B cell (primary cell): ENCODE measurements at regions not wholly inside any gene's neighbourhood (a gene's known extent, or its start where the extent isn't known, plus 50 kb on each side); places are given as distances from the start of the nearest gene placed in this dataset.

ENCODE experiments used
- ATAC-seq: fragments of 200-7000 bp; cut with Tn5 transposase; one replicate; pipeline ENCODE4 v1.10.0; 2021; ENCODE audit warnings: low read depth, mild to moderate bottlenecking, moderate number of reproducible peaks, moderate library complexity
- CTCF ChIA-PET: fragments of 350-600 bp; sonication (Branson Sonifier 250); formaldehyde crosslinking; loops from one replicate; lab custom pipeline; 2021; ENCODE audit warnings: antibody characterized with exemption, inconsistent platforms; lab: Charles Lee
- POLR2A ChIA-PET: fragments of 350-600 bp; sonication (Branson Sonifier 250); formaldehyde crosslinking; loops from one replicate; lab custom pipeline; 2021; ENCODE audit warnings: antibody characterized with exemption; lab: Charles Lee
- DNase-seq: peaks from one replicate; pipeline ENCODE4 v3.0.0; 2013
- H2AFZ ChIP-seq: 2 replicates; pipeline ENCODE4 v1.6.1; 2012; ENCODE audit warnings: mild to moderate bottlenecking, low read depth, low read length; ENCODE audit not compliant: insufficient read depth, poor library complexity, severe bottlenecking
- H3K27ac ChIP-seq, 2 donors: 1 replicate in 1 of 2; 2 replicates in 1 of 2; pipeline ENCODE4 v1.5.1; 2012 to 2013; ENCODE audit warnings: low read length in 2 of 2, mild to moderate bottlenecking in 2 of 2, moderate library complexity in 1 of 2
- H3K27me3 ChIP-seq, 4 experiments: fragments of 200-600 bp in 1 of 4; sonication (generic) in 1 of 4; replicated peaks in 1 of 4; 1 replicate in 2 of 4; 2 replicates in 2 of 4; pipeline versions ENCODE4 v1.6.1 to v1.7.0; 2013 to 2016; ENCODE audit warnings: low read length in 3 of 4, mild to moderate bottlenecking in 2 of 4, mixed read lengths in 1 of 4, moderate library complexity in 1 of 4; ENCODE audit not compliant: insufficient read depth in 4 of 4, control insufficient read depth in 3 of 4; ENCODE audit errors: control extremely low read depth in 1 of 4
- H3K36me3 ChIP-seq, 2 experiments: replicated peaks in 1 of 2; 1 replicate in 1 of 2; 2 replicates in 1 of 2; pipeline versions ENCODE4 v1.6.1 to v1.7.1; 2013; ENCODE audit warnings: low read length in 1 of 2; ENCODE audit not compliant: insufficient read depth in 2 of 2, control insufficient read depth in 1 of 2; ENCODE audit errors: control extremely low read depth in 1 of 2, extremely low read depth in 1 of 2
- H3K4me1 ChIP-seq, 2 donors: fragments of 200-600 bp in 1 of 2; sonication (generic) in 1 of 2; 1 replicate in 1 of 2; 2 replicates in 1 of 2; pipeline versions ENCODE4 v1.5.1 to v1.6.1; 2013 to 2017; ENCODE audit warnings: low read length in 2 of 2; ENCODE audit not compliant: control insufficient read depth in 2 of 2, insufficient read depth in 2 of 2
- H3K4me2 ChIP-seq: replicated peaks from 2 replicates; pipeline ENCODE3; 2012; ENCODE audit warnings: mild to moderate bottlenecking, low read depth, low read length; ENCODE audit not compliant: poor library complexity, severe bottlenecking
- H3K4me3 ChIP-seq, 5 experiments: fragments of 200-600 bp in 1 of 5; sonication (generic) in 1 of 5; 1 replicate in 3 of 5; 2 replicates in 2 of 5; pipeline versions ENCODE4 v1.5.1 to v1.7.0; 2011 to 2016; ENCODE audit warnings: low read length in 4 of 5, mild to moderate bottlenecking in 4 of 5, low read depth in 2 of 5, control low read depth in 1 of 5, moderate library complexity in 1 of 5; ENCODE audit not compliant: insufficient read depth in 1 of 5; ENCODE audit errors: control extremely low read depth in 1 of 5, extremely low read depth in 1 of 5
- H3K79me2 ChIP-seq: fragments of 200-600 bp; sonication (generic); one replicate; pipeline ENCODE4 v1.6.0; 2016; ENCODE audit warnings: low read length; ENCODE audit not compliant: control insufficient read depth, insufficient read depth
- H3K9ac ChIP-seq: fragments of 200-600 bp; sonication (generic); 2 replicates; pipeline ENCODE4 v1.6.1; 2017; ENCODE audit warnings: mild to moderate bottlenecking, low read length, moderate library complexity
- H3K9me3 ChIP-seq, 3 donors: one replicate each; pipeline versions ENCODE4 v1.6.1 to v1.7.1; 2013; ENCODE audit warnings: low read length in 2 of 3; ENCODE audit not compliant: control insufficient read depth in 2 of 3, insufficient read depth in 1 of 3; ENCODE audit errors: control extremely low read depth in 1 of 3
- H4K20me1 ChIP-seq: 2 replicates; pipeline ENCODE4 v1.6.0; 2012; ENCODE audit warnings: mild to moderate bottlenecking, low read length; ENCODE audit not compliant: insufficient read depth, control insufficient read depth, poor library complexity, severe bottlenecking
- H3K27ac Mint-ChIP-seq: one replicate; pipeline ENCODE4 v1.8.0; 2021; ENCODE audit warnings: mixed read lengths
- H3K27me3 Mint-ChIP-seq: one replicate; pipeline ENCODE4 v1.8.0; 2021; ENCODE audit warnings: mixed read lengths
- H3K4me1 Mint-ChIP-seq: one replicate; pipeline ENCODE4 v1.8.0; 2021; ENCODE audit warnings: mixed read lengths
- H3K4me3 Mint-ChIP-seq: one replicate; pipeline ENCODE4 v1.8.0; 2021; ENCODE audit warnings: mixed read lengths
- H3K9me3 Mint-ChIP-seq: one replicate; pipeline ENCODE4 v1.8.0; 2022; ENCODE audit warnings: mixed read lengths; ENCODE audit not compliant: insufficient read depth
- EZH2 ChIP-seq: IDR thresholded peaks from 2 replicates; pipeline ENCODE4 v1.6.1; 2012; ENCODE audit warnings: borderline replicate concordance, low read depth, mild to moderate bottlenecking, moderate library complexity, low read length; ENCODE audit not compliant: insufficient read depth, poor library complexity, severe bottlenecking
- WGBS: methylation state at CpG from one replicate; pipeline ENCODE4 v1.1.5; 2013; ENCODE audit warnings: missing lambda C conversion rate; ENCODE audit not compliant: insufficient coverage; 5-methylcytosine and 5-hydroxymethylcytosine counted together
- intact Hi-C: fragments of 100-400 bp; cut with micrococcal nuclease; formaldehyde crosslinking; loops from one replicate; pipeline ENCODE4 v1.10.0; 2022
- TF ChIP-seq, protein P1 (sequence below): fragments of 200-600 bp; IDR thresholded peaks from one replicate; pipeline ENCODE4 v1.8.0; 2022; ENCODE audit warnings: antibody characterized with exemption, mild to moderate bottlenecking

DNA sequence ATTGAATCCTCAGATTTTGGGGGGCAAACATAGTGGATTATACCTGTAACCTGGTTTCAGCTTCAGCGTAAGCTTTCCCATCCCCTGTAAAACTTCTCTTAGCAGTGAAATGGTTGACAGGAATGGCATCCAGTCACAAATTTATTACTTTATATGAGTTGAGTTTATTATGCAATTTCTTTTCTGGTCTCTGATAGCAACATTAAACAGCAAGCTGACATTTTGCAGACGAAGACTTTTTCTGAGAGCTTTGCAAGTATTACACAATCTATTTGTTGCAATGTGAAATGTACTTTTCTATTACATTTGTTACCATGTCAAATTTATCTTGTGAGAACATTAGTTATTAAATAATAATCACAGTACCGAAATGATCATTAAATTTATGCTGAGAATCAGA, 60.6 kb downstream of the GSPT2 start:
- Mint-ChIP-seq H3K27ac (no peak overlapping the region), H3K9me3 (no peaks in the 10 kb centered on the region), H3K27me3 (no peaks in the 10 kb centered on the region), H3K4me1 (peaks cover 10% of the 10 kb centered on the region), H3K4me3 (peak overlapping the region; percentile 29)
- ATAC-seq (no peak), DNase-seq (no peak)
- H3K79me2 ChIP-seq, result peaks cover 9% of the 10 kb centered on the region
- no CpG with 5 or more reads among the region's 3 CpGs for WGBS
- no peak overlapping the region for H2AFZ ChIP-seq
- peak overlapping the region; percentile 68 for H3K9ac ChIP-seq
- TF ChIP-seq EZH2, result no peak
- TF ChIP-seq, protein P1, sequence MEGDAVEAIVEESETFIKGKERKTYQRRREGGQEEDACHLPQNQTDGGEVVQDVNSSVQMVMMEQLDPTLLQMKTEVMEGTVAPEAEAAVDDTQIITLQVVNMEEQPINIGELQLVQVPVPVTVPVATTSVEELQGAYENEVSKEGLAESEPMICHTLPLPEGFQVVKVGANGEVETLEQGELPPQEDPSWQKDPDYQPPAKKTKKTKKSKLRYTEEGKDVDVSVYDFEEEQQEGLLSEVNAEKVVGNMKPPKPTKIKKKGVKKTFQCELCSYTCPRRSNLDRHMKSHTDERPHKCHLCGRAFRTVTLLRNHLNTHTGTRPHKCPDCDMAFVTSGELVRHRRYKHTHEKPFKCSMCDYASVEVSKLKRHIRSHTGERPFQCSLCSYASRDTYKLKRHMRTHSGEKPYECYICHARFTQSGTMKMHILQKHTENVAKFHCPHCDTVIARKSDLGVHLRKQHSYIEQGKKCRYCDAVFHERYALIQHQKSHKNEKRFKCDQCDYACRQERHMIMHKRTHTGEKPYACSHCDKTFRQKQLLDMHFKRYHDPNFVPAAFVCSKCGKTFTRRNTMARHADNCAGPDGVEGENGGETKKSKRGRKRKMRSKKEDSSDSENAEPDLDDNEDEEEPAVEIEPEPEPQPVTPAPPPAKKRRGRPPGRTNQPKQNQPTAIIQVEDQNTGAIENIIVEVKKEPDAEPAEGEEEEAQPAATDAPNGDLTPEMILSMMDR, result no peak
- H3K9me3 ChIP-seq, result no peaks in the 10 kb centered on the region
- no peaks in the 10 kb centered on the region for H3K36me3 ChIP-seq
- H3K4me1 ChIP-seq, result peaks cover 7 to 11% of the 10 kb centered on the region in 2 donors
- no peak overlapping the region for H3K27ac ChIP-seq
- POLR2A ChIA-PET, result no interaction called here
- H3K4me2 ChIP-seq, result peak overlapping the region; percentile 69
- intact Hi-C loops, result no loop called here
- peak overlapping the region in 1 of 5 experiments; percentile 60 for H3K4me3 ChIP-seq
- no peaks in the 10 kb centered on the region for H3K27me3 ChIP-seq
- H4K20me1 ChIP-seq, result no peaks in the 10 kb centered on the region
- CTCF ChIA-PET, result no interaction called here

DNA sequence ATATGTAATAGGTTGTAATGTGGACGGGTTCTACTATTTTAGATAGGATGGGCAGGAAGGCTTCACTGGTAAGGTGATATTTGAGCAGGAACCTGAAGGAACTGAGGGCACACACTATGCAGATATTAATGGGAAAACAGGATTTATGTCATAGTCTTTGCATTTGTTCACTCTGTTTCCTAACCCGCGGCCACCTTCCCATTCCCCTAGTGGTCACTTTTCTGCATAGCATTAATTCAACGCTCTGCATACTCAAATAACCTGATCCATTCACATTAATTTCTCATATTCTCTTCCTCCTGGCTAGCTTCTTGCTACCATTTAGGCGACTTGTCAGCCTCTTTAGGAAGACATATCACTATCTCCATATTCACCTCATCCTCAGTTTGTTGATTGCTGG, 61.5 kb downstream of the GSPT2 start:
- H3K79me2 ChIP-seq, result peaks cover 16% of the 10 kb centered on the region
- no peak overlapping the region for H3K4me2 ChIP-seq
- no peak for ATAC-seq
- 80% methylated on average over 1 of the region's 5 CpGs for WGBS
- peaks cover 10% of the 10 kb centered on the region for H3K4me1 Mint-ChIP-seq
- no peak overlapping the region for H3K4me3 ChIP-seq
- ChIA-PET CTCF (no interaction called here), POLR2A (no interaction called here)
- H4K20me1 ChIP-seq, result no peaks in the 10 kb centered on the region
- no peaks in the 10 kb centered on the region for H3K27me3 ChIP-seq
- H3K27ac ChIP-seq, result no peak overlapping the region
- no peak for DNase-seq
- H3K27me3 Mint-ChIP-seq, result no peaks in the 10 kb centered on the region
- H3K4me3 Mint-ChIP-seq, result no peak overlapping the region
- no peak overlapping the region for H2AFZ ChIP-seq
- intact Hi-C loops, result no loop called here
- no peak for TF ChIP-seq EZH2
- TF ChIP-seq, protein P1, result no peak
- no peaks in the 10 kb centered on the region for H3K9me3 ChIP-seq
- H3K4me1 ChIP-seq, result peaks cover 7 to 11% of the 10 kb centered on the region in 2 donors
- H3K36me3 ChIP-seq, result no peaks in the 10 kb centered on the region
- no peak overlapping the region for H3K27ac Mint-ChIP-seq
- H3K9me3 Mint-ChIP-seq, result no peaks in the 10 kb centered on the region
- H3K9ac ChIP-seq, result no peak overlapping the region
